ENCODE measurements at regions not wholly inside any gene's neighbourhood (a gene's known extent, or its start where the extent isn't known, plus 50 kb on each side); places are given as distances from the start of the nearest gene placed in this dataset.

GRCh38 chr18:55048892-55049291 lies 89.6 kb upstream of the CCDC68 start:
- Histone ChIP-seq H3K4me1 (ENCODE audit: control insufficient read depth in 1 of 2, extremely low read depth in 1 of 2, insufficient read depth in 2 of 2, low read length in 2 of 2) (no peaks in the 10 kb centered on the region), H3K27ac (ENCODE audit: low read length) (no peak overlapping the region), H3K36me3 (ENCODE audit: control insufficient read depth in 2 of 2, extremely low read depth in 1 of 2, insufficient read depth in 1 of 2, low read length in 1 of 2) (no peaks in the 10 kb centered on the region), H3K9me3 (no peaks in the 10 kb centered on the region), H3K27me3 (replicated peaks in 1 of 2; ENCODE audit: control insufficient read depth in 2 of 2, extremely low read depth in 1 of 2, insufficient read depth in 2 of 2, low read length in 1 of 2) (no peaks in the 10 kb centered on the region), H3K4me3 (ENCODE audit: control insufficient read depth in 1 of 2, extremely low read depth in 1 of 2, low read length in 1 of 2) (no peak overlapping the region)
- ChIA-PET CTCF (no interaction called here), POLR2A (no interaction called here)
- ATAC-seq (replicated peaks in 1 of 4) (no peak), DNase-seq (no peak)
- no peaks in the 10 kb centered on the region for H3K27me3 Mint-ChIP-seq
- H3K27ac Mint-ChIP-seq: no peak overlapping the region
- H3K4me3 Mint-ChIP-seq: no peak overlapping the region
- H3K9me3 Mint-ChIP-seq: no peaks in the 10 kb centered on the region
- WGBS (ENCODE audit: insufficient coverage): 37% methylated on average over 2 of the region's 3 CpGs
- no peaks in the 10 kb centered on the region for H3K4me1 Mint-ChIP-seq
- no peaks in the 10 kb centered on the region for H3K36me3 Mint-ChIP-seq

- no peaks in the 10 kb centered on the region for H3K4me1 Mint-ChIP-seq
- WGBS (ENCODE audit: insufficient coverage): 92% methylated on average over 2 of the region's 2 CpGs
- ChIA-PET POLR2A (no interaction called here), CTCF (no interaction called here)
- ATAC-seq (replicated peaks in 1 of 4): no peak
- no peaks in the 10 kb centered on the region for H3K9me3 Mint-ChIP-seq
- Histone ChIP-seq H3K27me3 (replicated peaks in 1 of 2; ENCODE audit: control insufficient read depth in 2 of 2, extremely low read depth in 1 of 2, insufficient read depth in 2 of 2, low read length in 1 of 2) (no peaks in the 10 kb centered on the region), H3K4me1 (ENCODE audit: control insufficient read depth in 1 of 2, extremely low read depth in 1 of 2, insufficient read depth in 2 of 2, low read length in 2 of 2) (no peaks in the 10 kb centered on the region), H3K27ac (ENCODE audit: low read length) (no peak overlapping the region), H3K4me3 (ENCODE audit: control insufficient read depth in 1 of 2, extremely low read depth in 1 of 2, low read length in 1 of 2) (no peak overlapping the region), H3K36me3 (ENCODE audit: control insufficient read depth in 2 of 2, extremely low read depth in 1 of 2, insufficient read depth in 1 of 2, low read length in 1 of 2) (no peaks in the 10 kb centered on the region), H3K9me3 (no peaks in the 10 kb centered on the region)
- no peaks in the 10 kb centered on the region for H3K36me3 Mint-ChIP-seq
- no peak overlapping the region for H3K27ac Mint-ChIP-seq
- no peaks in the 10 kb centered on the region for H3K27me3 Mint-ChIP-seq
- H3K4me3 Mint-ChIP-seq: no peak overlapping the region
- DNase-seq: no peak
Observed at GRCh38 chr18:55047546-55047945, 88.3 kb upstream of the CCDC68 start.

DNA sequence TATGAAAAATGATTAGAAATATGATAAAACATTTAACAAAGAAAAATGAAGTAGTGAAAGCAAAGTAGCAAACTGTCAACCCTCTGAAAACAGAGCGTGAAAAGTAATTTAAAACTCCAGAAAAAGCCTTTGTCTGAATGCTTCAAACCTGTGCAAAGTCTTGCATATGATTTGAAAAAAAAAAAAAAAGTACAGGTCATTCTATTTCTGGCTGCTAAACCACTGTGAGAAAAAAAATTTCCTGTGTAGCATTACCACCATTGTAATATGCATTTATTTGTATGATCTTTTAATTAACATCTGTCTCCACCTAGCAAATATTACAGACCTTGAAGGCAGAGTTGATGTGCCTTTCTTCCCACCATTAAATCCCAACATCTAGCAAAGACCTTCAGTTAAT lies 82.1 kb upstream of the CCDC68 start:
- Mint-ChIP-seq H3K4me1 (no peaks in the 10 kb centered on the region), H3K27ac (no peak overlapping the region), H3K4me3 (no peak overlapping the region), H3K9me3 (no peaks in the 10 kb centered on the region), H3K27me3 (peaks cover 1% of the 10 kb centered on the region in 2 donors), H3K36me3 (no peaks in the 10 kb centered on the region)
- ATAC-seq (replicated peaks in 1 of 4) (no peak), DNase-seq (no peak)
- Histone ChIP-seq H3K27me3 (replicated peaks in 1 of 2; ENCODE audit: control insufficient read depth in 2 of 2, extremely low read depth in 1 of 2, insufficient read depth in 2 of 2, low read length in 1 of 2) (peaks cover 0 to 3% of the 10 kb centered on the region in 2 experiments), H3K4me1 (ENCODE audit: control insufficient read depth in 1 of 2, extremely low read depth in 1 of 2, insufficient read depth in 2 of 2, low read length in 2 of 2) (no peaks in the 10 kb centered on the region), H3K4me3 (ENCODE audit: control insufficient read depth in 1 of 2, extremely low read depth in 1 of 2, low read length in 1 of 2) (no peak overlapping the region), H3K9me3 (no peaks in the 10 kb centered on the region), H3K36me3 (ENCODE audit: control insufficient read depth in 2 of 2, extremely low read depth in 1 of 2, insufficient read depth in 1 of 2, low read length in 1 of 2) (no peaks in the 10 kb centered on the region), H3K27ac (ENCODE audit: low read length) (no peak overlapping the region)
- ChIA-PET CTCF (no interaction called here), POLR2A (no interaction called here)
- no CpG with 5 or more reads among the region's 1 CpG for WGBS (ENCODE audit: insufficient coverage)

GRCh38 chr18:55038162-55038561 lies 78.9 kb upstream of the CCDC68 start:
- Mint-ChIP-seq H3K27me3 (peaks cover 4 to 6% of the 10 kb centered on the region in 2 donors), H3K27ac (no peak overlapping the region), H3K9me3 (no peaks in the 10 kb centered on the region), H3K4me1 (no peaks in the 10 kb centered on the region), H3K36me3 (no peaks in the 10 kb centered on the region), H3K4me3 (no peak overlapping the region)
- no peaks in the 10 kb centered on the region for H3K36me3 ChIP-seq (ENCODE audit: control insufficient read depth in 2 of 2, extremely low read depth in 1 of 2, insufficient read depth in 1 of 2, low read length in 1 of 2)
- H3K4me3 ChIP-seq (ENCODE audit: control insufficient read depth in 1 of 2, extremely low read depth in 1 of 2, low read length in 1 of 2): no peak overlapping the region
- DNase-seq (no peak), ATAC-seq (replicated peaks in 1 of 4) (no peak)
- WGBS (ENCODE audit: insufficient coverage): 80% methylated on average over 1 of the region's 1 CpG
- no peak overlapping the region for H3K27ac ChIP-seq (ENCODE audit: low read length)
- H3K27me3 ChIP-seq (replicated peaks in 1 of 2; ENCODE audit: control insufficient read depth in 2 of 2, extremely low read depth in 1 of 2, insufficient read depth in 2 of 2, low read length in 1 of 2): peaks cover 0 to 3% of the 10 kb centered on the region in 2 experiments
- POLR2A ChIA-PET: interaction anchor here in 1 of 2 donors (0.6 kb wide), 1 partner anchor 47 kb away, joined by 3 read pairs; no protein-coding TSS in a partner anchor
- H3K9me3 ChIP-seq: no peaks in the 10 kb centered on the region
- no peaks in the 10 kb centered on the region for H3K4me1 ChIP-seq (ENCODE audit: control insufficient read depth in 1 of 2, extremely low read depth in 1 of 2, insufficient read depth in 2 of 2, low read length in 2 of 2)
- CTCF ChIA-PET: no interaction called here

DNA sequence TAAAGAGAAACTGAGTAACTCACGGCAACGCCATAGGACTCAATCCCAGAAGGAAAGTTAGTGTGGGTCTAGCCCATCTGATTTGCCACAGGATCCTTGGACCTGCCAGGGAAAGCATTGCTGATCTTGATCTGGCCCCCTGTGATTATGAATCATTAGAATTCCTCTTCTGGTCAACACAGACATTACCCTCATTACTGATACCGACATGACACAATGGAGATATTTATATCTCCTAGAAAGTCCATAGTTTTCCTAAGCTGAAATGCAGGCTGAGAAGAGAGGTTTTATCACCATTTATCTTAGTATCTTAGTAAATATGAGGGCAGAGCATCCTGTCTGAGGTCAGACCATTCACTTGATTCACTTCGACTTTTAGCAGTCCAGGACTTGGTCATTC lies 75.5 kb upstream of the CCDC68 start:
- Mint-ChIP-seq H3K27ac (no peak overlapping the region), H3K9me3 (no peaks in the 10 kb centered on the region), H3K4me1 (no peaks in the 10 kb centered on the region), H3K36me3 (no peaks in the 10 kb centered on the region), H3K27me3 (peaks cover 7 to 10% of the 10 kb centered on the region in 2 donors), H3K4me3 (no peak overlapping the region)
- no peak overlapping the region for H3K27ac ChIP-seq (ENCODE audit: low read length)
- no peak overlapping the region for H3K4me3 ChIP-seq (ENCODE audit: control insufficient read depth in 1 of 2, extremely low read depth in 1 of 2, low read length in 1 of 2)
- CTCF ChIA-PET: no interaction called here
- H3K9me3 ChIP-seq: no peaks in the 10 kb centered on the region
- WGBS (ENCODE audit: insufficient coverage): 80% methylated on average over 2 of the region's 4 CpGs
- no peak for DNase-seq
- no peak for ATAC-seq (replicated peaks in 1 of 4)
- peaks cover 0 to 3% of the 10 kb centered on the region in 2 experiments for H3K27me3 ChIP-seq (replicated peaks in 1 of 2; ENCODE audit: control insufficient read depth in 2 of 2, extremely low read depth in 1 of 2, insufficient read depth in 2 of 2, low read length in 1 of 2)
- no peaks in the 10 kb centered on the region for H3K36me3 ChIP-seq (ENCODE audit: control insufficient read depth in 2 of 2, extremely low read depth in 1 of 2, insufficient read depth in 1 of 2, low read length in 1 of 2)
- H3K4me1 ChIP-seq (ENCODE audit: control insufficient read depth in 1 of 2, extremely low read depth in 1 of 2, insufficient read depth in 2 of 2, low read length in 2 of 2): no peaks in the 10 kb centered on the region
- POLR2A ChIA-PET: no interaction called here

- WGBS (ENCODE audit: insufficient coverage): 53% methylated on average over 3 of the region's 5 CpGs
- Mint-ChIP-seq H3K27me3 (peaks cover 7 to 10% of the 10 kb centered on the region in 2 donors), H3K4me3 (no peak overlapping the region), H3K9me3 (no peaks in the 10 kb centered on the region), H3K27ac (no peak overlapping the region), H3K4me1 (no peaks in the 10 kb centered on the region), H3K36me3 (no peaks in the 10 kb centered on the region)
- ATAC-seq (replicated peaks in 1 of 4): no peak
- Histone ChIP-seq H3K4me3 (ENCODE audit: control insufficient read depth in 1 of 2, extremely low read depth in 1 of 2, low read length in 1 of 2) (no peak overlapping the region), H3K36me3 (ENCODE audit: control insufficient read depth in 2 of 2, extremely low read depth in 1 of 2, insufficient read depth in 1 of 2, low read length in 1 of 2) (no peaks in the 10 kb centered on the region), H3K4me1 (ENCODE audit: control insufficient read depth in 1 of 2, extremely low read depth in 1 of 2, insufficient read depth in 2 of 2, low read length in 2 of 2) (no peaks in the 10 kb centered on the region), H3K27ac (ENCODE audit: low read length) (no peak overlapping the region), H3K9me3 (no peaks in the 10 kb centered on the region), H3K27me3 (replicated peaks in 1 of 2; ENCODE audit: control insufficient read depth in 2 of 2, extremely low read depth in 1 of 2, insufficient read depth in 2 of 2, low read length in 1 of 2) (no peaks in the 10 kb centered on the region)
- POLR2A ChIA-PET: no interaction called here
- no peak for DNase-seq
- CTCF ChIA-PET: no interaction called here
Observed at GRCh38 chr18:55031979-55032378, 72.7 kb upstream of the CCDC68 start.

DNA sequence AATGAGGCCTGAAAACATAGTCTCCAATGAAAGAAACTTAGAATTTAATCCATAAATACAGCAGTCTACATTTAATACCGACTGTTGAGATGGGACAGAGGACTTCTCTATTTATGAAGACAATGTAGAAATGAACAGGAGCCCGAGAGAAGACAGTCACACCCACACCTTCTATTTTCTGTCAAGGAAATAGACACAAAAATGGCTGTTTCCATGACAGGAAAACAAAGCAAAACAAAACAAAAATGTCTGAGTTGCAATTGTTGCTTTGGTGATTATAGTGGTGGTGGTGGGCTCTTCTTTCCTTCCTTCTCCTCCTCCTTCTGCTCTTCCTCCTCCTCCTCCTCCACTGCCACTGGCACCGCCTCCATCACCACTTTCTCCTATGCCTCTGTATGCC lies 72.3 kb upstream of the CCDC68 start:
- ATAC-seq (replicated peaks in 1 of 4) (no peak), DNase-seq (no peak)
- H3K36me3 ChIP-seq (ENCODE audit: control insufficient read depth in 2 of 2, extremely low read depth in 1 of 2, insufficient read depth in 1 of 2, low read length in 1 of 2): no peaks in the 10 kb centered on the region
- no peaks in the 10 kb centered on the region for H3K27me3 ChIP-seq (replicated peaks in 1 of 2; ENCODE audit: control insufficient read depth in 2 of 2, extremely low read depth in 1 of 2, insufficient read depth in 2 of 2, low read length in 1 of 2)
- Mint-ChIP-seq H3K36me3 (no peaks in the 10 kb centered on the region), H3K4me3 (no peak overlapping the region), H3K27ac (no peak overlapping the region), H3K27me3 (peaks cover 7 to 10% of the 10 kb centered on the region in 2 donors), H3K4me1 (no peaks in the 10 kb centered on the region), H3K9me3 (no peaks in the 10 kb centered on the region)
- ChIA-PET CTCF (no interaction called here), POLR2A (no interaction called here)
- H3K9me3 ChIP-seq: no peaks in the 10 kb centered on the region
- no peak overlapping the region for H3K4me3 ChIP-seq (ENCODE audit: control insufficient read depth in 1 of 2, extremely low read depth in 1 of 2, low read length in 1 of 2)
- no peaks in the 10 kb centered on the region for H3K4me1 ChIP-seq (ENCODE audit: control insufficient read depth in 1 of 2, extremely low read depth in 1 of 2, insufficient read depth in 2 of 2, low read length in 2 of 2)
- no peak overlapping the region for H3K27ac ChIP-seq (ENCODE audit: low read length)
- WGBS (ENCODE audit: insufficient coverage): 89% methylated on average over 1 of the region's 3 CpGs

Measured in T-cell (primary cell).